ENCODE measurements at regions not wholly inside any gene's neighbourhood (a gene's known extent, or its start where the extent isn't known, plus 50 kb on each side); places are given as distances from the start of the nearest gene placed in this dataset.

DNA sequence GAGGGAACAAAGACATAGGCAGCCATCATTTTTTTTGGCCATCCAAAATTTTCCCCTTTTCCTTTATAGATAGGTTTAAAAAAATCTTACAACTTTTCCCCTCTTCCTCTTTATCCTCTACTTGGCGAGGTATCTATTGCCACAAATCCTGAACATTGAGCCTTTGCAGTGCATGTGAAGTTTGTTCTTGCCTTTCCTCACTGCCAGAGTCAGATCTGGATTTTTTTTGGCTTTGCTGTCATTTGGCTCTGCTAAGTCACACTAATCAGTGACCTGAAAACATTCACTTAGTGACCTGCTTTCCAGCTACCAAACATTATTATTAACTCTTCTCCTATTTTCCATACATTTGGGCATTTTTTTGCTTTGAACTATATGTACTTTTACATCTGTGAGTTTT, 249.2 kb upstream of the ZSWIM2 start:
- H3K4me1 ChIP-seq (ENCODE audit: insufficient read depth): no peaks in the 10 kb centered on the region
- Mint-ChIP-seq H3K27me3 (ENCODE audit: insufficient read depth, low read depth, poor library complexity) (no peaks in the 10 kb centered on the region), H3K4me3 (no peak overlapping the region), H3K4me1 (no peaks in the 10 kb centered on the region), H3K36me3 (ENCODE audit: low read depth) (no peaks in the 10 kb centered on the region), H3K27ac (no peak overlapping the region), H3K9me3 (no peaks in the 10 kb centered on the region)
- no peaks in the 10 kb centered on the region for H3K36me3 ChIP-seq (ENCODE audit: insufficient read depth)
- H3K79me2 ChIP-seq (replicated peaks; ENCODE audit: insufficient read depth): no peaks in the 10 kb centered on the region
- TF ChIP-seq EZH2phosphoT487 (IDR thresholded peaks at IDR 0.05; ENCODE audit: unreplicated experiment): no peak
- TF ChIP-seq, protein P1, sequence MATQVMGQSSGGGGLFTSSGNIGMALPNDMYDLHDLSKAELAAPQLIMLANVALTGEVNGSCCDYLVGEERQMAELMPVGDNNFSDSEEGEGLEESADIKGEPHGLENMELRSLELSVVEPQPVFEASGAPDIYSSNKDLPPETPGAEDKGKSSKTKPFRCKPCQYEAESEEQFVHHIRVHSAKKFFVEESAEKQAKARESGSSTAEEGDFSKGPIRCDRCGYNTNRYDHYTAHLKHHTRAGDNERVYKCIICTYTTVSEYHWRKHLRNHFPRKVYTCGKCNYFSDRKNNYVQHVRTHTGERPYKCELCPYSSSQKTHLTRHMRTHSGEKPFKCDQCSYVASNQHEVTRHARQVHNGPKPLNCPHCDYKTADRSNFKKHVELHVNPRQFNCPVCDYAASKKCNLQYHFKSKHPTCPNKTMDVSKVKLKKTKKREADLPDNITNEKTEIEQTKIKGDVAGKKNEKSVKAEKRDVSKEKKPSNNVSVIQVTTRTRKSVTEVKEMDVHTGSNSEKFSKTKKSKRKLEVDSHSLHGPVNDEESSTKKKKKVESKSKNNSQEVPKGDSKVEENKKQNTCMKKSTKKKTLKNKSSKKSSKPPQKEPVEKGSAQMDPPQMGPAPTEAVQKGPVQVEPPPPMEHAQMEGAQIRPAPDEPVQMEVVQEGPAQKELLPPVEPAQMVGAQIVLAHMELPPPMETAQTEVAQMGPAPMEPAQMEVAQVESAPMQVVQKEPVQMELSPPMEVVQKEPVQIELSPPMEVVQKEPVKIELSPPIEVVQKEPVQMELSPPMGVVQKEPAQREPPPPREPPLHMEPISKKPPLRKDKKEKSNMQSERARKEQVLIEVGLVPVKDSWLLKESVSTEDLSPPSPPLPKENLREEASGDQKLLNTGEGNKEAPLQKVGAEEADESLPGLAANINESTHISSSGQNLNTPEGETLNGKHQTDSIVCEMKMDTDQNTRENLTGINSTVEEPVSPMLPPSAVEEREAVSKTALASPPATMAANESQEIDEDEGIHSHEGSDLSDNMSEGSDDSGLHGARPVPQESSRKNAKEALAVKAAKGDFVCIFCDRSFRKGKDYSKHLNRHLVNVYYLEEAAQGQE (IDR thresholded peaks at IDR 0.05; ENCODE audit: unreplicated experiment): no peak
- no peak for ATAC-seq
- no peak overlapping the region for H2AFZ ChIP-seq
- H3K4me2 ChIP-seq: no peak overlapping the region
- no peak overlapping the region for H3K4me3 ChIP-seq
- H3K9me2 ChIP-seq (ENCODE audit: insufficient read depth): no peaks in the 10 kb centered on the region
- H4K20me1 ChIP-seq (replicated peaks; ENCODE audit: insufficient read depth): no peaks in the 10 kb centered on the region
- DNase-seq (ENCODE audit: low spot score): no peak
- no peaks in the 10 kb centered on the region for H3F3A ChIP-seq (replicated peaks; ENCODE audit: low read depth)
- H3K27ac ChIP-seq (ENCODE audit: low read depth): no peak overlapping the region
- H3K27me3 ChIP-seq (ENCODE audit: insufficient read depth): no peaks in the 10 kb centered on the region

DNA sequence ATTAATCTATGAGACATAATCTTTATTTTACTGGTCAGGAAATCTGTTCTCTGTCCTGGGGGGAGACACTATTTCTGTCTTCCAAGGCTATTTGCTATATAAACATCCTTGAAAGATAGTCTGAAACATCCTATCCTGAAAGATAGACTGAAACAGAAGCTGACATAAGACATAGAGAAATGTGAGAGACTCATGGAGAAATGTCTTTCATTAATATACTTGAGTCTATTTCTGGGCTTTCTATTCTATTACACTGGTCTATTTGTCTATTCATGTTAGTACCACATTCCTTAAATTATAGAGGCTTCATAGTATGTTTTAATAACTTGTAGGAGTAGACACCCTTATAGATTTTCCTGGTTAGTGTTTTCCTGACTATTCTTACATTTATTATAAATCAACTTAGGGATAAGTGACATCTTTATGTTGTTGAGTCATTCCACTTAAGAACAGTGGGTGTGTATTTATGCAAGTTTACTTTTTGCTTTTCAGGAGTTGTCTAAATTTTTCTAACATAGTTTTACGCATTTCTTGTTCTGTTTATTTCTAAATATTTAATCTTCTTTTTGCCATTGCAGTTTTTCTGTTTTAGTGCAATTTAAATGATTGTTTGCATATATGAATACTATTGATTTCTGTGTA, 244.9 kb upstream of the ZSWIM2 start:
- no peak overlapping the region for H2AFZ ChIP-seq
- H4K20me1 ChIP-seq (replicated peaks; ENCODE audit: insufficient read depth): no peaks in the 10 kb centered on the region
- no peaks in the 10 kb centered on the region for H3K36me3 Mint-ChIP-seq (ENCODE audit: low read depth)
- H3K4me2 ChIP-seq: no peak overlapping the region
- no peaks in the 10 kb centered on the region for H3K79me2 ChIP-seq (replicated peaks; ENCODE audit: insufficient read depth)
- no peaks in the 10 kb centered on the region for H3K4me1 Mint-ChIP-seq
- no peaks in the 10 kb centered on the region for H3K4me1 ChIP-seq (ENCODE audit: insufficient read depth)
- no peak overlapping the region for H3K4me3 Mint-ChIP-seq
- no peak overlapping the region for H3K4me3 ChIP-seq
- H3K9me2 ChIP-seq (ENCODE audit: insufficient read depth): no peaks in the 10 kb centered on the region
- no peak overlapping the region for H3K27ac Mint-ChIP-seq
- H3K27ac ChIP-seq (ENCODE audit: low read depth): no peak overlapping the region
- no peaks in the 10 kb centered on the region for H3K36me3 ChIP-seq (ENCODE audit: insufficient read depth)
- H3K27me3 ChIP-seq (ENCODE audit: insufficient read depth): no peaks in the 10 kb centered on the region
- ATAC-seq: no peak
- H3K27me3 Mint-ChIP-seq (ENCODE audit: insufficient read depth, low read depth, poor library complexity): no peaks in the 10 kb centered on the region
- DNase-seq (ENCODE audit: low spot score): no peak
- no peaks in the 10 kb centered on the region for H3F3A ChIP-seq (replicated peaks; ENCODE audit: low read depth)
- H3K9me3 Mint-ChIP-seq: no peaks in the 10 kb centered on the region; the same call in 2 of the 3 replicates
- no peak for TF ChIP-seq POLR2AphosphoS5 (IDR thresholded peaks at IDR 0.05; ENCODE audit: low read depth)
- no peak for TF ChIP-seq JUNB (IDR thresholded peaks at IDR 0.05; ENCODE audit: unreplicated experiment)
- no peak for TF ChIP-seq EZH2 (IDR thresholded peaks at IDR 0.05; ENCODE audit: low read depth, unreplicated experiment)
- no peak for TF ChIP-seq ZNF331 (CRISPR knock-in tag; IDR thresholded peaks at IDR 0.05; ENCODE audit: low read depth)
- TF ChIP-seq STAT1 (IDR thresholded peaks at IDR 0.05; ENCODE audit: unreplicated experiment): no peak
- TF ChIP-seq, protein P2, sequence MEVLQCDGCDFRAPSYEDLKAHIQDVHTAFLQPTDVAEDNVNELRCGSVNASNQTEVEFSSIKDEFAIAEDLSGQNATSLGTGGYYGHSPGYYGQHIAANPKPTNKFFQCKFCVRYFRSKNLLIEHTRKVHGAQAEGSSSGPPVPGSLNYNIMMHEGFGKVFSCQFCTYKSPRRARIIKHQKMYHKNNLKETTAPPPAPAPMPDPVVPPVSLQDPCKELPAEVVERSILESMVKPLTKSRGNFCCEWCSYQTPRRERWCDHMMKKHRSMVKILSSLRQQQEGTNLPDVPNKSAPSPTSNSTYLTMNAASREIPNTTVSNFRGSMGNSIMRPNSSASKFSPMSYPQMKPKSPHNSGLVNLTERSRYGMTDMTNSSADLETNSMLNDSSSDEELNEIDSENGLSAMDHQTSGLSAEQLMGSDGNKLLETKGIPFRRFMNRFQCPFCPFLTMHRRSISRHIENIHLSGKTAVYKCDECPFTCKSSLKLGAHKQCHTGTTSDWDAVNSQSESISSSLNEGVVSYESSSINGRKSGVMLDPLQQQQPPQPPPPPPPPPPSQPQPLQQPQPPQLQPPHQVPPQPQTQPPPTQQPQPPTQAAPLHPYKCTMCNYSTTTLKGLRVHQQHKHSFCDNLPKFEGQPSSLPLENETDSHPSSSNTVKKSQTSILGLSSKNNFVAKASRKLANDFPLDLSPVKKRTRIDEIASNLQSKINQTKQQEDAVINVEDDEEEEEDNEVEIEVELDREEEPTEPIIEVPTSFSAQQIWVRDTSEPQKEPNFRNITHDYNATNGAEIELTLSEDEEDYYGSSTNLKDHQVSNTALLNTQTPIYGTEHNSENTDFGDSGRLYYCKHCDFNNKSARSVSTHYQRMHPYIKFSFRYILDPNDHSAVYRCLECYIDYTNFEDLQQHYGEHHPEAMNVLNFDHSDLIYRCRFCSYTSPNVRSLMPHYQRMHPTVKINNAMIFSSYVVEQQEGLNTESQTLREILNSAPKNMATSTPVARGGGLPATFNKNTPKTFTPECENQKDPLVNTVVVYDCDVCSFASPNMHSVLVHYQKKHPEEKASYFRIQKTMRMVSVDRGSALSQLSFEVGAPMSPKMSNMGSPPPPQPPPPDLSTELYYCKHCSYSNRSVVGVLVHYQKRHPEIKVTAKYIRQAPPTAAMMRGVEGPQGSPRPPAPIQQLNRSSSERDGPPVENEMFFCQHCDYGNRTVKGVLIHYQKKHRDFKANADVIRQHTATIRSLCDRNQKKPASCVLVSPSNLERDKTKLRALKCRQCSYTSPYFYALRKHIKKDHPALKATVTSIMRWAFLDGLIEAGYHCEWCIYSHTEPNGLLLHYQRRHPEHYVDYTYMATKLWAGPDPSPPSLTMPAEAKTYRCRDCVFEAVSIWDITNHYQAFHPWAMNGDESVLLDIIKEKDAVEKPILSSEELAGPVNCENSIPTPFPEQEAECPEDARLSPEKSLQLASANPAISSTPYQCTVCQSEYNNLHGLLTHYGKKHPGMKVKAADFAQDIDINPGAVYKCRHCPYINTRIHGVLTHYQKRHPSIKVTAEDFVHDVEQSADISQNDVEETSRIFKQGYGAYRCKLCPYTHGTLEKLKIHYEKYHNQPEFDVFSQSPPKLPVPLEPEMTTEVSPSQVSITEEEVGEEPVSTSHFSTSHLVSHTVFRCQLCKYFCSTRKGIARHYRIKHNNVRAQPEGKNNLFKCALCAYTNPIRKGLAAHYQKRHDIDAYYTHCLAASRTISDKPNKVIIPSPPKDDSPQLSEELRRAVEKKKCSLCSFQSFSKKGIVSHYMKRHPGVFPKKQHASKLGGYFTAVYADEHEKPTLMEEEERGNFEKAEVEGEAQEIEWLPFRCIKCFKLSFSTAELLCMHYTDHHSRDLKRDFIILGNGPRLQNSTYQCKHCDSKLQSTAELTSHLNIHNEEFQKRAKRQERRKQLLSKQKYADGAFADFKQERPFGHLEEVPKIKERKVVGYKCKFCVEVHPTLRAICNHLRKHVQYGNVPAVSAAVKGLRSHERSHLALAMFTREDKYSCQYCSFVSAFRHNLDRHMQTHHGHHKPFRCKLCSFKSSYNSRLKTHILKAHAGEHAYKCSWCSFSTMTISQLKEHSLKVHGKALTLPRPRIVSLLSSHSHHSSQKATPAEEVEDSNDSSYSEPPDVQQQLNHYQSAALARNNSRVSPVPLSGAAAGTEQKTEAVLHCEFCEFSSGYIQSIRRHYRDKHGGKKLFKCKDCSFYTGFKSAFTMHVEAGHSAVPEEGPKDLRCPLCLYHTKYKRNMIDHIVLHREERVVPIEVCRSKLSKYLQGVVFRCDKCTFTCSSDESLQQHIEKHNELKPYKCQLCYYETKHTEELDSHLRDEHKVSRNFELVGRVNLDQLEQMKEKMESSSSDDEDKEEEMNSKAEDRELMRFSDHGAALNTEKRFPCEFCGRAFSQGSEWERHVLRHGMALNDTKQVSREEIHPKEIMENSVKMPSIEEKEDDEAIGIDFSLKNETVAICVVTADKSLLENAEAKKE (CRISPR knock-in tag; IDR thresholded peaks at IDR 0.05): no peak
- TF ChIP-seq EZH2phosphoT487 (IDR thresholded peaks at IDR 0.05; ENCODE audit: unreplicated experiment): no peak
- no peak for TF ChIP-seq NANOG (IDR thresholded peaks at IDR 0.05; ENCODE audit: borderline replicate concordance)
- TF ChIP-seq CREB1 (CRISPR knock-in tag; IDR thresholded peaks at IDR 0.05; ENCODE audit: low read depth): no peak
- TF ChIP-seq ZNF114 (CRISPR knock-in tag; IDR thresholded peaks at IDR 0.05): no peak

Data from GM23338 (cell line).